ENCODE measurements at regions not wholly inside any gene's neighbourhood (a gene's known extent, or its start where the extent isn't known, plus 50 kb on each side); places are given as distances from the start of the nearest gene placed in this dataset.

DNA sequence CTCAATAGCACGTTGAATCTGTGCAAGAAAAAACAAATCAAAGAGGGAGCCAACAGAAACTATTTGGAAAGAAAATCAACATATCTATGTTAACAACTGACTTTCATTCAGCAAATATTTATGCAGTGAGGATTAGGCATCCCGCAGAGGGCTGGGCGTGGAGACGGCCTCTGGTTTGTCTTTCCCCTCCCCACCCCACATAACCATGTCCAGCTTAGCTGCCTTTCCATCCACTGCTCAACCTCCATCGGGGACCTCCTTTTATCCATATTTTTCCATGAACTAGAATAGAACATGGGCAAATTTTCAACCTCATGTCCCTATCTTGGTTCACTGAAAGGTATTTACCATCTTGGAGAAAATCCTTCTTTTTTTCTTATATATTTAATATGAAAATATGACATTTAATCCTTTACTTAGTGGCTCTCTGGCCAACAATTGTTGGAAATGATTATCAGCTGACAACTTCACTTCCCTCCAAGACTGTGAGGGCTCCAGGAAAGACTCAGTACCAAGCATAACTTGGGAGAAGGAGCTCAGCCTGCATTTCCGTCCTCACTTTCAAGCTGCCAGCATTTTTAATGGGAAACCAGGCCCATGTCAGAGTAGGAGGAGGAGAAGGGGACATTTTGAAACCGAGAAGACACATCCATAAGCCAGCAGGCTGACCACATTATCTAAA is 462.6 kb upstream of the MAF start:
- TF ChIP-seq, protein P1, sequence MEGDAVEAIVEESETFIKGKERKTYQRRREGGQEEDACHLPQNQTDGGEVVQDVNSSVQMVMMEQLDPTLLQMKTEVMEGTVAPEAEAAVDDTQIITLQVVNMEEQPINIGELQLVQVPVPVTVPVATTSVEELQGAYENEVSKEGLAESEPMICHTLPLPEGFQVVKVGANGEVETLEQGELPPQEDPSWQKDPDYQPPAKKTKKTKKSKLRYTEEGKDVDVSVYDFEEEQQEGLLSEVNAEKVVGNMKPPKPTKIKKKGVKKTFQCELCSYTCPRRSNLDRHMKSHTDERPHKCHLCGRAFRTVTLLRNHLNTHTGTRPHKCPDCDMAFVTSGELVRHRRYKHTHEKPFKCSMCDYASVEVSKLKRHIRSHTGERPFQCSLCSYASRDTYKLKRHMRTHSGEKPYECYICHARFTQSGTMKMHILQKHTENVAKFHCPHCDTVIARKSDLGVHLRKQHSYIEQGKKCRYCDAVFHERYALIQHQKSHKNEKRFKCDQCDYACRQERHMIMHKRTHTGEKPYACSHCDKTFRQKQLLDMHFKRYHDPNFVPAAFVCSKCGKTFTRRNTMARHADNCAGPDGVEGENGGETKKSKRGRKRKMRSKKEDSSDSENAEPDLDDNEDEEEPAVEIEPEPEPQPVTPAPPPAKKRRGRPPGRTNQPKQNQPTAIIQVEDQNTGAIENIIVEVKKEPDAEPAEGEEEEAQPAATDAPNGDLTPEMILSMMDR (IDR thresholded peaks at IDR 0.05) = no peak
- Histone ChIP-seq H3K9me3 (ENCODE audit: control insufficient read depth in 1 of 2, insufficient read depth in 1 of 2, low read length in 2 of 2) (no peaks in the 10 kb centered on the region), H3K27me3 (ENCODE audit: control insufficient read depth in 1 of 2, insufficient read depth in 2 of 2, low read length in 2 of 2) (peaks cover 0 to 3% of the 10 kb centered on the region in 2 experiments), H3K36me3 (ENCODE audit: insufficient read depth, low read length) (no peaks in the 10 kb centered on the region), H3K4me3 (ENCODE audit: low read length) (no peak overlapping the region), H3K4me1 (ENCODE audit: insufficient read depth, low read length) (no peaks in the 10 kb centered on the region), H3K27ac (ENCODE audit: low read depth in 1 of 2, low read length in 2 of 2) (no peak overlapping the region)
- ATAC-seq (ENCODE audit: poor library complexity) = no peak
- Mint-ChIP-seq H3K4me3 (no peak overlapping the region), H3K36me3 (ENCODE audit: low read depth) (no peaks in the 10 kb centered on the region), H3K27me3 (no peaks in the 10 kb centered on the region), H3K9me3 (no peaks in the 10 kb centered on the region), H3K27ac (no peak overlapping the region), H3K4me1 (ENCODE audit: low read depth) (no peaks in the 10 kb centered on the region)
- no peak for DNase-seq
- CTCF ChIA-PET = interaction anchor here (1.0 kb wide), 1 partner anchor 65 kb away, joined by 3 read pairs; no protein-coding TSS in a partner anchor
- POLR2A ChIA-PET = interaction anchor here (0.6 kb wide), 1 partner anchor 613 kb away, joined by 3 read pairs; no protein-coding TSS in a partner anchor
- intact Hi-C loops (cut with DNase I, micrococcal nuclease) = no loop called here

DNA sequence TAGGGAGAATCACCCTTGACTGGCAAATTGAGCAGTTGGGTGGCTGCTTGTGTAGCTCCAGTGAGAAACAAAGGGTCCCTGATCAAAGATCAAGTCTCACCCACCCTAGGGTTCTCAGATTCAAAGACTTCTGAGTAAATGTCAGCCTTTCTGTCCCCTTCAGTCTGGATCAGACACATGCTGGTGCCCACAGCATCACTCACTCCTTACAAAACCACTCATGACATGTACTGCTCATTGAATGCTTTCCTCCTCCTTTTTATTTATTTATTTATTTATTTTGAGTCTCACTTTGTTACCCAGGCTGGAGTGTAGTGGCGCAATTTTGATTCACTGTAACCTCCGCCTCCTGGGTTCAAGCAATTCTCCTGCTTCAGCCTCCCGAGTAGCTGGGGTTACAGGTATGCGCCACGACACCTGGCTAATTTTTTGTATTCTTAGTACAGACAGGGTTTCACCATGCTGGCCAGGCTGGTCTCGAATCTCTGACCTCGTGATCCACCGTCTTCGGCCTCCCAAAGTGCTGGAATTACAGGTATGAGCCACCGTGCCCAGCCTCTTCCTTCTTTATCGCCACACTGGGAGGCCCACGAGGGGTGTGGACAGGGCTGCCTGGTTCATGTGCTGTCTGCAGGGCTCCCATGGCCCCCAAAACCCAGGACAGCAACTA is 462.0 kb upstream of the MAF start:
- Histone ChIP-seq H3K27ac (ENCODE audit: low read depth in 1 of 2, low read length in 2 of 2) (no peak overlapping the region), H3K9me3 (ENCODE audit: control insufficient read depth in 1 of 2, insufficient read depth in 1 of 2, low read length in 2 of 2) (no peaks in the 10 kb centered on the region), H3K36me3 (ENCODE audit: insufficient read depth, low read length) (no peaks in the 10 kb centered on the region), H3K4me1 (ENCODE audit: insufficient read depth, low read length) (no peaks in the 10 kb centered on the region), H3K4me3 (ENCODE audit: low read length) (no peak overlapping the region), H3K27me3 (ENCODE audit: control insufficient read depth in 1 of 2, insufficient read depth in 2 of 2, low read length in 2 of 2) (peaks cover 0 to under 1% of the 10 kb centered on the region in 2 experiments)
- no peaks in the 10 kb centered on the region for H3K27me3 Mint-ChIP-seq
- CTCF ChIA-PET = no interaction called here
- POLR2A ChIA-PET = no interaction called here
- intact Hi-C loops (cut with DNase I, micrococcal nuclease) = no loop called here
- H3K4me3 Mint-ChIP-seq = no peak overlapping the region
- no peak overlapping the region for H3K27ac Mint-ChIP-seq
- TF ChIP-seq, protein P1 (IDR thresholded peaks at IDR 0.05) = no peak
- no peaks in the 10 kb centered on the region for H3K9me3 Mint-ChIP-seq
- DNase-seq = no peak
- H3K36me3 Mint-ChIP-seq (ENCODE audit: low read depth) = no peaks in the 10 kb centered on the region
- ATAC-seq (ENCODE audit: poor library complexity) = no peak
- H3K4me1 Mint-ChIP-seq (ENCODE audit: low read depth) = no peaks in the 10 kb centered on the region

DNA sequence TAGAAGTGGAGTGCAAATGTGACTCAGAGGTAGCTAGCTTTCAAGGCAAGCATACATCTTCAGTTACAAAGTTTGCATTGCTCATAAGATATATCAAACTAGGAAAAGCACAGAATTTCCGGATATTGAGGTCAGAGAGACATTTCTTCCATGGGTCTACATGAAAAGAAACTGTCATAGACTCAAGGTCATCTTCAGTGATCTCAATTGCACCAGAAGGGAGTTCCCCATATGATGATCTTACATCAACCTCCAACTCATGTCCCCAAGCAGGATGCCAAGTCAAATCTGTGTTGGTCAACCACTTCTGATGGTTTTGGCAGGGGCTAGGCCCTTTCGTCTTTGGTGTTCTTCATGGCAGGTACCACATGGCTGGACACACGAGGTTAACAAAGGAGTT is 459.9 kb upstream of the MAF start:
- intact Hi-C loops (cut with DNase I, micrococcal nuclease) = no loop called here
- no peak overlapping the region for H3K4me3 ChIP-seq (ENCODE audit: low read length)
- Mint-ChIP-seq H3K27ac (no peak overlapping the region), H3K9me3 (no peaks in the 10 kb centered on the region), H3K36me3 (ENCODE audit: low read depth) (no peaks in the 10 kb centered on the region), H3K27me3 (no peaks in the 10 kb centered on the region), H3K4me1 (ENCODE audit: low read depth) (no peaks in the 10 kb centered on the region), H3K4me3 (no peak overlapping the region)
- H3K4me1 ChIP-seq (ENCODE audit: insufficient read depth, low read length) = no peaks in the 10 kb centered on the region
- CTCF ChIA-PET = no interaction called here
- no peaks in the 10 kb centered on the region for H3K9me3 ChIP-seq (ENCODE audit: control insufficient read depth in 1 of 2, insufficient read depth in 1 of 2, low read length in 2 of 2)
- no peaks in the 10 kb centered on the region for H3K27me3 ChIP-seq (ENCODE audit: control insufficient read depth in 1 of 2, insufficient read depth in 2 of 2, low read length in 2 of 2)
- H3K36me3 ChIP-seq (ENCODE audit: insufficient read depth, low read length) = no peaks in the 10 kb centered on the region
- POLR2A ChIA-PET = no interaction called here
- ATAC-seq (ENCODE audit: poor library complexity) (no peak), DNase-seq (no peak)
- H3K27ac ChIP-seq (ENCODE audit: low read depth in 1 of 2, low read length in 2 of 2) = no peak overlapping the region
- TF ChIP-seq, protein P1 (IDR thresholded peaks at IDR 0.05) = no peak

Data from CD4-positive, alpha-beta T cell (primary cell).